CD14-positive monocyte (primary cell): ENCODE measurements at regions not wholly inside any gene's neighbourhood (a gene's known extent, or its start where the extent isn't known, plus 50 kb on each side); places are given as distances from the start of the nearest gene placed in this dataset.

Source experiments
- DNase-seq, 3 donors: peaks; one replicate each; pipeline ENCODE4 v3.0.0-alpha.2; 2011 to 2022
- H2AFZ ChIP-seq: 2 replicates; pipeline ENCODE4 v1.6.0; 2012; ENCODE audit warnings: mild to moderate bottlenecking, low read depth, low read length, inconsistent platforms; ENCODE audit not compliant: insufficient read depth, poor library complexity, severe bottlenecking
- H3K27ac ChIP-seq, 2 donors: 1 replicate in 1 of 2; 2 replicates in 1 of 2; pipeline ENCODE4 v1.5.1; 2012 to 2013; ENCODE audit warnings: low read length in 2 of 2, control low read depth in 1 of 2, inconsistent platforms in 1 of 2, low read depth in 1 of 2, mild to moderate bottlenecking in 1 of 2
- H3K27me3 ChIP-seq, 2 donors: one replicate each; pipeline versions ENCODE4 v1.6.0 to v1.6.1; 2011 to 2013; ENCODE audit warnings: low read length in 2 of 2; ENCODE audit not compliant: control insufficient read depth in 2 of 2, insufficient read depth in 2 of 2
- H3K36me3 ChIP-seq, 2 donors: replicated peaks in 1 of 2; 1 replicate in 1 of 2; 2 replicates in 1 of 2; pipeline versions ENCODE4 v1.5.1 to v1.6.1; 2012 to 2013; ENCODE audit warnings: low read length in 2 of 2, control low read depth in 1 of 2, inconsistent platforms in 1 of 2, mild to moderate bottlenecking in 1 of 2; ENCODE audit not compliant: insufficient read depth in 2 of 2, control insufficient read depth in 1 of 2
- H3K4me1 ChIP-seq, 2 donors: 1 replicate in 1 of 2; 2 replicates in 1 of 2; pipeline versions ENCODE4 v1.5.1 to v1.6.1; 2012 to 2013; ENCODE audit warnings: low read length in 2 of 2, control low read depth in 1 of 2, inconsistent platforms in 1 of 2, mild to moderate bottlenecking in 1 of 2, moderate library complexity in 1 of 2; ENCODE audit not compliant: insufficient read depth in 2 of 2, control insufficient read depth in 1 of 2
- H3K4me2 ChIP-seq: replicated peaks from 2 replicates; pipeline ENCODE3; 2012; ENCODE audit warnings: low read length, moderate library complexity, mild to moderate bottlenecking; ENCODE audit not compliant: poor library complexity, severe bottlenecking; ENCODE audit errors: extremely low read depth
- H3K4me3 ChIP-seq, 3 experiments: fragments of 200-600 bp in 1 of 3; sonication (generic) in 1 of 3; replicated peaks in 1 of 3; 1 replicate in 2 of 3; 2 replicates in 1 of 3; pipeline ENCODE4 v1.5.1; 2011 to 2013; ENCODE audit warnings: low read length in 3 of 3, mild to moderate bottlenecking in 3 of 3, control low read depth in 2 of 3, low read depth in 2 of 3, inconsistent platforms in 1 of 3, moderate library complexity in 1 of 3
- H3K79me2 ChIP-seq: 2 replicates; pipeline ENCODE4 v1.6.0; 2012; ENCODE audit warnings: mild to moderate bottlenecking, control low read depth, inconsistent platforms, low read length, moderate library complexity; ENCODE audit not compliant: insufficient read depth
- H3K9ac ChIP-seq: 2 replicates; pipeline ENCODE4 v1.6.0; 2017; ENCODE audit warnings: low read length, mild to moderate bottlenecking; ENCODE audit not compliant: insufficient read depth, poor library complexity, severe bottlenecking
- H3K9me3 ChIP-seq, 2 donors: replicated peaks in 1 of 2; 1 replicate in 1 of 2; 2 replicates in 1 of 2; pipeline versions ENCODE4 v1.5.1 to v1.6.1; 2012 to 2013; ENCODE audit warnings: low read length in 2 of 2, control low read depth in 1 of 2; ENCODE audit not compliant: control insufficient read depth in 1 of 2, insufficient read depth in 1 of 2
- H4K20me1 ChIP-seq: 2 replicates; pipeline ENCODE4 v1.6.0; 2012; ENCODE audit warnings: mild to moderate bottlenecking, low read length, control low read depth, moderate library complexity; ENCODE audit not compliant: insufficient read depth
- H3K27ac Mint-ChIP-seq, 7 donors: one replicate each; pipeline ENCODE4 v1.8.0; 2020; ENCODE audit warnings: mild to moderate bottlenecking in 7 of 7, mixed read lengths in 7 of 7, moderate library complexity in 6 of 7, inconsistent platforms in 2 of 7
- H3K27me3 Mint-ChIP-seq, 3 donors: one replicate each; pipeline ENCODE4 v1.8.0; 2021 to 2022; ENCODE audit warnings: low read depth in 3 of 3, mild to moderate bottlenecking in 3 of 3, mixed read lengths in 3 of 3, moderate library complexity in 3 of 3, inconsistent platforms in 1 of 3
- H3K36me3 Mint-ChIP-seq, 2 donors: one replicate each; pipeline ENCODE4 v1.8.0; 2020; ENCODE audit warnings: mixed read lengths in 2 of 2, inconsistent platforms in 1 of 2, mild to moderate bottlenecking in 1 of 2
- H3K4me1 Mint-ChIP-seq: one replicate; pipeline ENCODE4 v1.8.0; 2020; ENCODE audit warnings: mild to moderate bottlenecking, mixed read lengths
- H3K4me3 Mint-ChIP-seq, 2 donors: one replicate each; pipeline ENCODE4 v1.8.0; 2020; ENCODE audit warnings: mild to moderate bottlenecking in 2 of 2, mixed read lengths in 2 of 2, moderate library complexity in 1 of 2
- H3K9me3 Mint-ChIP-seq, 7 donors: one replicate each; pipeline ENCODE4 v1.8.0; 2020 to 2022; ENCODE audit warnings: mixed read lengths in 7 of 7, mild to moderate bottlenecking in 6 of 7, moderate library complexity in 6 of 7, inconsistent platforms in 2 of 7
- WGBS: methylation state at CpG from one replicate; pipeline ENCODE4 v1.1.5; 2013; ENCODE audit warnings: missing lambda C conversion rate; ENCODE audit not compliant: insufficient coverage; 5-methylcytosine and 5-hydroxymethylcytosine counted together
- intact Hi-C, 2 donors: fragments of 100-400 bp; cut with micrococcal nuclease; formaldehyde crosslinking; loops; one replicate each; pipeline versions ENCODE4 v1.15.0 to v1.15.1; 2023
- TF ChIP-seq, protein P1 (sequence below): fragments of 200-600 bp; IDR thresholded peaks from one replicate; pipeline ENCODE4 v1.8.0; 2022; ENCODE audit warnings: antibody characterized with exemption, mild to moderate bottlenecking

DNA sequence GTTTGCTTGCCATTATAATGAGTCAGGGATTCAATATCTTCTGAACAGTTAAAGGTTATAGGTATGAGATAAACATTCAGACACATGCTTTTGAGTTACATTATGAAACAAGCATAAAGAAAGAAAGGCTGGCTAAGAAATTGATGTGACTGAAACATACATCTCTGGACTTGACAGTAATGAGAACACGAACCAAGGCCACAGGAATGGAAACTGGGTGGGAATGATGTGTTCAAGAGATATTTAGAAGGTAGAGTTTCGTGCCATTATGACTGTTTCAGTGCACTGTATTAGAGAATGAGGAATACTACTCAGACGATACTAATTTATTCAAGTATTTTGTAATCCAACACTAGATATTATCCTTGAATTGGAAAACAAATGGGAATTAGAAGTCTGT, 332.1 kb upstream of the MAGI2 start:
- H3K27me3 Mint-ChIP-seq = peaks cover 2 to 3% (median 2%) of the 10 kb centered on the region in 3 donors
- no peak overlapping the region for H3K4me3 Mint-ChIP-seq
- Histone ChIP-seq H4K20me1 (no peaks in the 10 kb centered on the region), H3K36me3 (no peaks in the 10 kb centered on the region), H3K27me3 (no peaks in the 10 kb centered on the region), H2AFZ (no peak overlapping the region), H3K79me2 (no peaks in the 10 kb centered on the region), H3K9ac (no peak overlapping the region), H3K4me3 (no peak overlapping the region), H3K4me2 (no peak overlapping the region), H3K27ac (no peak overlapping the region), H3K4me1 (no peaks in the 10 kb centered on the region), H3K9me3 (peaks cover 0 to 5% of the 10 kb centered on the region in 2 donors)
- intact Hi-C loops = no loop called here
- peaks cover under 1% of the 10 kb centered on the region for H3K4me1 Mint-ChIP-seq
- 100% methylated on average over 1 of the region's 3 CpGs for WGBS
- TF ChIP-seq, protein P1, sequence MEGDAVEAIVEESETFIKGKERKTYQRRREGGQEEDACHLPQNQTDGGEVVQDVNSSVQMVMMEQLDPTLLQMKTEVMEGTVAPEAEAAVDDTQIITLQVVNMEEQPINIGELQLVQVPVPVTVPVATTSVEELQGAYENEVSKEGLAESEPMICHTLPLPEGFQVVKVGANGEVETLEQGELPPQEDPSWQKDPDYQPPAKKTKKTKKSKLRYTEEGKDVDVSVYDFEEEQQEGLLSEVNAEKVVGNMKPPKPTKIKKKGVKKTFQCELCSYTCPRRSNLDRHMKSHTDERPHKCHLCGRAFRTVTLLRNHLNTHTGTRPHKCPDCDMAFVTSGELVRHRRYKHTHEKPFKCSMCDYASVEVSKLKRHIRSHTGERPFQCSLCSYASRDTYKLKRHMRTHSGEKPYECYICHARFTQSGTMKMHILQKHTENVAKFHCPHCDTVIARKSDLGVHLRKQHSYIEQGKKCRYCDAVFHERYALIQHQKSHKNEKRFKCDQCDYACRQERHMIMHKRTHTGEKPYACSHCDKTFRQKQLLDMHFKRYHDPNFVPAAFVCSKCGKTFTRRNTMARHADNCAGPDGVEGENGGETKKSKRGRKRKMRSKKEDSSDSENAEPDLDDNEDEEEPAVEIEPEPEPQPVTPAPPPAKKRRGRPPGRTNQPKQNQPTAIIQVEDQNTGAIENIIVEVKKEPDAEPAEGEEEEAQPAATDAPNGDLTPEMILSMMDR = no peak
- no peaks in the 10 kb centered on the region for H3K36me3 Mint-ChIP-seq
- H3K27ac Mint-ChIP-seq = no peak overlapping the region
- peaks cover 0 to 4% (median 0%) of the 10 kb centered on the region in 7 donors for H3K9me3 Mint-ChIP-seq
- DNase-seq = no peak

DNA sequence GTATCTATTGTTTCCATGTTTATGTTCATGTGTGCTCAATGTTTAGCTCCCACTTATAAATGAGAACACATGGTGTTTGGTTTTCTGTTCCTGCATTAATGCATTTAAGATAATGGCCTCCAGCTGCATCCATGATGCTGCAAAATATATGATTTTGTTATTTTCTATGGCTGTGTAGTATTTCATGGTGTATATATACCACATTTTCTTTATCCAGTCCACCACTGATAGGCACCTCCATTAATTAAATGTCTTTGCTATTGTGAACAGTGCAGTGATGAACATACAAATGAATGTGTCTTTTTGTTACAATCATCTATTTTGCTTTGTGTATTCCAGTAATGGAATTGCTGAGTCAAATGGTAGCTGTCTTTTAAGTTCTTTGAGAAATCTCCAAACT, 329.4 kb upstream of the MAGI2 start:
- no peaks in the 10 kb centered on the region for H3K36me3 Mint-ChIP-seq
- H3K4me1 Mint-ChIP-seq = peaks cover 22% of the 10 kb centered on the region
- peaks cover 0 to 3% (median 2%) of the 10 kb centered on the region in 3 donors for H3K27me3 Mint-ChIP-seq
- Histone ChIP-seq H2AFZ (no peak overlapping the region), H3K4me3 (no peak overlapping the region), H3K4me1 (peaks cover 18 to 25% of the 10 kb centered on the region in 2 donors), H4K20me1 (no peaks in the 10 kb centered on the region), H3K27me3 (no peaks in the 10 kb centered on the region), H3K27ac (no peak overlapping the region), H3K9ac (no peak overlapping the region), H3K9me3 (no peaks in the 10 kb centered on the region), H3K79me2 (no peaks in the 10 kb centered on the region), H3K4me2 (no peak overlapping the region), H3K36me3 (no peaks in the 10 kb centered on the region)
- H3K9me3 Mint-ChIP-seq = peaks cover 0 to 2% (median 0%) of the 10 kb centered on the region in 7 donors
- no peak overlapping the region for H3K27ac Mint-ChIP-seq
- no peak for DNase-seq
- intact Hi-C loops = no loop called here
- no peak overlapping the region for H3K4me3 Mint-ChIP-seq
- TF ChIP-seq, protein P1 = no peak
